NCI-H446 (cell line): ENCODE measurements at regions not wholly inside any gene's neighbourhood (a gene's known extent, or its start where the extent isn't known, plus 50 kb on each side); places are given as distances from the start of the nearest gene placed in this dataset.

Experiments
- DNase-seq, 2 experiments: peaks; one replicate each; lab custom pipeline; 2025; lab: John Stamatoyannopoulos, UW

- peak; percentile 35 to 77 for DNase-seq
Measured at GRCh38 chr12:87793131-87793530, 236.1 kb downstream of the C12orf50 start.

GRCh38 chr12:87784350-87784749 lies 244.9 kb downstream of the C12orf50 start:
- DNase-seq: no peak

DNA sequence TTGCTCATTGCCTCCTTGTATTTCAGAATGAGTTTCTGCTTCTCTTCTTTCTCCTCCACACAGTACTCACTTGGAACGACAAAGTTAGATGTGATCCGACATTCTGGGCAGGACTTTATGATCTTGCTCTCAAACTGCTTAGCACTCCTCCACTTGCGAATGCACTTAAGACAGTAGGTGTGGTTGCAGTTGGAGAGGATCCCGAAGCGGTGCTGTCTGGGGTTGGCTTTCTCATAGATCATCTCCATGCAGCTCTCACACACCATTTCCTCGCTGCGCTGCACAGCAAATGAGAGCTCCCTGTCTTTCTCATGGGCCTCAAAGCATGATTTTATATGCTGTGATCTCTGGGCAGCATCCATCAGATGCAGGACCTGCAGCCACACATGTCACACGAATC lies 245.7 kb downstream of the C12orf50 start:
- no peak for DNase-seq

DNA sequence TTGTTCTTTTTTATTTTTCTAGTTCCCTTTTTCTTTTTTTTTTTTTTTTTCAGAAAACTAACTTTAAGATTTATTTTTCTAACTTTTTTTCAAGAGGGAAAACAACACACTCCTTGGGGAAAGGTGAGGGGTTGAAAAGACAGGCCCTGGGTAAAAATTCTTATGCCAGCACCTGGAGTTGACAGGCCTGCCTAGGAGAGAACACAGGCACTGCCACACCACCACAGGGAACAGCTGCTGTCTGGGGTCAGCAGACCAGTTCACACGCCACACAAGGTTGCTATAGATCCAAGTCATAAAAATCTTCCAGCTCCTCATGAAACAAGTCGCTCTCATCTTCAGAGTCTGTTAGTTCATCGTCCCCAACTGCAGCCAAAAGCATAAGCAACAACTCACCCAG lies 246.4 kb downstream of the C12orf50 start:
- no peak for DNase-seq

DNA sequence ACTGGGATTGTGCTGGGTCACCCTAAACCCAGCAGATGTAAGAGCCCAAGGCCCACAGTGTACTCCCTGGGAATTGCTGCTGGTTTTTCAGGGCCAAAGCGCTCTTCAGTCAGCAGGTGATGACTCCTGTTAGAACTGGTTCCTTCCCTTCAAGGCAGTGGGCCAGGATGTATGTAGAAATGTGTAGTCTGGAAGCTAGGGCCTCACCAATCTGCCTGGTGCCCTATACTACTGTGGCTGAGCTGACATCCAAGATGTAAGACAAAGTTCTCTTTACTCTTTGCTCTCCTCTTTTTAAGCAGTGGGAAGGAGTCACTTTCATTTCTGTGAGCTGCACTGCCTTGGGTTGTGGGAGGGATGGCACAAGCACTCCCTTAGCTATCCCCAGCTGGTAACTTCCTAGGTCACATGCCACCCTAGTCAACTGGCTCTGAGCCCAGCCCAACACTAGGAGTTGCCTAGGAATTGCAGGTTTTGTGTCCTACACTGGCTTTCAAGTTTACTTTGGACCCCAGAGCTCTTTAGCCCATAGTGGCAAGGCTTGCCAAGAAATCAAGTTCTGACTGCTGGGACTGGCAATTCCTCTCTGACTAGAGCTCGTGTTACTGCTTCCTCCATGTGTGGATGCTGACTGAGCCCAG lies 249.2 kb downstream of the C12orf50 start:
- DNase-seq: peak; percentile 55 to 93

DNA sequence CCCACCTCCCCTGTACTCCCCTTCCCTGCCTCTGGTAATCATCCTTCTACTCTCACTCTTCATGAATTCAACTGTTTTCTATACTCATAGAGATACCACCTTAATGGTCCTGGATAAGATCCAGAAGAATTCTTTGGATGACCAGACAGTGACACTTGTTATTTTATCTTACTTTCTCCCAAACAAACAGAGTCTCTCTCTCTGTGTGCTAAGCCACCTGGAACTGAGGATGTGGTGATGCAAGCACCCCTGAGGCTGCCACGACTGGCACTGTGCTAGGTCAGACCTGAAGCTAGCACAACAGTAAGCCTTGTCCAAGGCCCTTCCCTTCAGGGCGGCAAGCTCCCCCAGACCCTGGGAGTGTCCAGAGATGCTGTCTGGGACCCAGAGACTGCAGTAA lies 250.2 kb downstream of the C12orf50 start:
- DNase-seq: no peak

- no peak for DNase-seq
Measured at GRCh38 chr12:87778065-87778464, 251.1 kb downstream of the C12orf50 start.

- DNase-seq: no peak
Measured at GRCh38 chr12:87775784-87776183, 253.4 kb downstream of the C12orf50 start.

- no peak for DNase-seq
Measured at GRCh38 chr12:87775051-87775450, 254.2 kb downstream of the C12orf50 start.

GRCh38 chr12:87772401-87772800 lies 256.8 kb downstream of the C12orf50 start:
- no peak for DNase-seq

DNA sequence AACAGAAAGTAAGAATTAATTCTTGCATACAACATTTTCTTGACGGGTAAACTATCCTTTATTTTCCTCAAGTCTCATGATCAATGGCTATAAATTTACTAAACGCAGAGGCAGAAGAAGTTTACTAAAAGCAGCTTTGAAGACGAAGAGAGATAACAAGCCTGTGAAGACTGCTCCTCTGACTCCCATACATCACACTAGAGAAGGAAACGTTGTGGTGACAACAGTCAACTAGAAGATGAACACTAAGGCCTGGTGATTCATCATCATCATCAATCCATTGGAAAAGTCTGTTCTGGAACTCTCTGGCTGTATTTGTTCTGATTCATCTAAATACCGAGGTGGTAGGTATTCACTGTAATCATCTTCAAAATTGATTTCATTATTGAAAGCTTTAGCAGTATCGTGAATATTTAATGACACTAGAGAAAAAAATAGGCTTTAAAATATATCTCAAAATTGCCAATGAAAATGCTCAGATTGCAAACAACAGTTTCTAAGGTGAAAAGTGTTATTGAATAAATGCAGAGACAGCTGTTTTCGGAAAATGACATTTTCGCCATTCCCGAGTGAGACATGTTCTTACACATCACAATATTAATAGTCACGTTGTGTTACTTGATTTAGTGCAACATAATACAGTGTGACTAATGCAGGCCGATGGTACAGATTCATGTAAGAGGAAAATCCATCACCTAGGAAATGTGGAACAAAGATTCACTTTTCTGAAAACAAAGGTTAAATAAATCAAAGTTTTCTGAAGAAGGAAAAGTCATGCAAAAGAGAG lies 260.5 kb downstream of the C12orf50 start:
- DNase-seq: no peak

DNA sequence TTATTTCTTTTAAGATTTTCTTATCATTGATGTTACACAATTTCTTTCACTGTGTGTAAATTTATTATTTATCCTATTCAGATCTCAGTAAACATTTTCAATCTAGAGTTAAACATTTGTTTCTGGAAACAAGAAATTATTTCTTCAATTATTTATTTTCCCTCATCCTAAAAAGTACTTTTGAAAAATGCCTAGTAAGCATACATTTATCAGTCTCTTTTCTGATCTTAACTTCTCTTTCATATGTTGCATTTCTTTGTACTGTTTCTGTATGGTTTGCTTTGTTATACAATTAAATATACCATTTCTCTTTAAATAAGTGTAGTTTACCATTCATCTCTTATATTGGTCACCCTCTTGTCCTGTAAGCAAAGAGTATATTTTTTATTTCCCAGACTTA lies 263.2 kb downstream of the C12orf50 start:
- DNase-seq: no peak

- no peak for DNase-seq
Measured at GRCh38 chr12:87760943-87761342, 268.3 kb downstream of the C12orf50 start.

- DNase-seq: no peak
Measured at GRCh38 chr12:87758271-87758670, 270.9 kb downstream of the C12orf50 start.

- no peak for DNase-seq
Measured at GRCh38 chr12:87756721-87757120, 272.5 kb downstream of the C12orf50 start.

DNA sequence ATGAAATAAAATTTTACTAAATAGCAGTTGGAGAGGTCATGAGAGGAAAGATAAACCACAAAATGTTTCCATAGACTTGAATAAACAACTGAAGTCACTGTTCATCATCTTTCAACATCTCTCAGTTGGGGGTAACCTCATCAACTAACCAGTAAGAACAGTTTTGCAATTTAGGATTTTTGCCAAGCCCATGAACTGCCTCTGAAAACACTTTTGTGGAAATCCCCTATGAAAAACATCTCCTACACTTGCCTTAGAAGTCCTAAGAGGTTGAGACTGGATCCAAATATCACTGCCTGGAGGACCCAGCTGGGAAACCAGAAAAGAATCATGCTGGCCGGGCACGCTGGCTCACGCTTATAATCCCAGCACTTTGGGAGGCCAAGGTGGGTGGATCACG lies 273.1 kb downstream of the C12orf50 start:
- DNase-seq: no peak

DNA sequence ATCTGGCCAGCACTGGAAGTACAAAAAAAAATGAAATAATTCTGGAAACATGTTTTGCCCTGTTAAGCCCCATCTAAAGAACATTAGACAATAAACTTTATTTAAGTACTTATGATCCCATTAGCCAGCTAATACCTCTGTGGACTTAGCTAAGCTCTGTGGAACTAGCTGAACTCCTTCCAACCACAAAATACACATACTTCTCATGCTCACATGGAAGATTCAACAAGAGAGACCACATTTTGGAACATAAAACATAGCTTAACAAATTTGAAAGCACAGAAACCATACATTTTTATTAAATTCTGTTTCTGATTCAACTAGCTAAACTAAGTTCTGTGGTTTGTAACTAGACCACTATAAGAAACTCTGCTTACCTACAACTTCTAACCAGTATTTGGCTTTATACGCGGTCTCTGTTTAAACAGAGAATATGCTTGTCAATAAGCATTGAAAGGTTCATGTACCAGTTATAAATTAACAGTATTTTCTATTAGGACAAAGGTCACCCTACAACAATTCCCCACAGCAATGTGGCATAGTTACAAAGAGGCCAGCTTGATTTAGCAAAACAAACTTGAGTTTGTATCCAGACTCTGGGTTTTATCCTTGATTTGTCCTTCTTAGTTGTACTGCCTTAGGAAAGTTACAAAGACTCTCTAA lies 300.1 kb downstream of the C12orf50 start:
- DNase-seq: no peak

DNA sequence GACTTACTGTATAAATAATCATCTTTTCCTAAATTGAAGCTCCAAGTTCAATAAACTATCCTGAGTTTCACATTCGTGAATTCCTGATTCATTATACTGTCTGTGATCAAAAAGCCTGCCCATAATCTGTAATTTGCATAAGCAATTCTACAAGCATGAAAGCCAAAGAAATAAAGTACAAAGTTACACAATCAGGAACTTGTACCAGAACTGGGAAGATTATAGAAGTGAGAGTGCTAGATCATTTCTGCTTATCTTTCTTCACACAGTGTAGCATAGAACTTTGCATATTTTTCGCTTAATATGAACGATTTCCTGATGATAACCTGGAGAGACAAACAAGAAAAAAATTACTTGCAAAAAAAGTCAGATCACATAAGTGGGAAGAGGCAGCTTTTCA lies 308.2 kb downstream of the C12orf50 start:
- no peak for DNase-seq

- DNase-seq: no peak
Measured at GRCh38 chr12:87704374-87704773, 324.8 kb downstream of the C12orf50 start.

DNA sequence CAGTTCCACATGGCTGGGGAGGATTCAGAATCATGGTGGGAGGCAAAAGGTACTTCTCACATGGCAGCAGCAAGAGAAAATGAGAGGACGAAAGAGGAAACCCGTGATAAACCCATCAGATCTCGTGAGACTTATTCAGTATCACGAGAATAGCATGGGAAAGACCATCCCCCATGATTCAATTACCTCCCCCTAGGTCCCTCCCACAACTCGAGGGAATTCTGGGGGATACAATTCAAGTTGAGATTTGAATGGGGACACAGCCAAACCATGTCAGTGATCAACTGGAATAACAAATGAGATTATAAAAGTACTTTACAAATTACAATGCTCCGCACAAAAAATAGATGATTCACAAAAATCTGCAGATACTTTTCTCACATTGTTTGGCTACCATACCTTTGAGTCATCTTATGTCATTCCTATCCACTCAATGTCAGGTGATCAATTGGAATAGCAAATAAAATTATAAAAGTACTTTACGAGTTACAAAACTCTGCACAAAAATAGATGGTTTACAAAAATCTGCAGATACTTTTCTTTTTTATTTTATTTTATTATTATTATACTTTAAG lies 338.9 kb downstream of the C12orf50 start:
- no peak for DNase-seq

GRCh38 chr12:87689196-87689595 lies 340.0 kb downstream of the C12orf50 start:
- no peak for DNase-seq

- DNase-seq: no peak
Measured at GRCh38 chr12:87687362-87687761, 341.8 kb downstream of the C12orf50 start.

DNA sequence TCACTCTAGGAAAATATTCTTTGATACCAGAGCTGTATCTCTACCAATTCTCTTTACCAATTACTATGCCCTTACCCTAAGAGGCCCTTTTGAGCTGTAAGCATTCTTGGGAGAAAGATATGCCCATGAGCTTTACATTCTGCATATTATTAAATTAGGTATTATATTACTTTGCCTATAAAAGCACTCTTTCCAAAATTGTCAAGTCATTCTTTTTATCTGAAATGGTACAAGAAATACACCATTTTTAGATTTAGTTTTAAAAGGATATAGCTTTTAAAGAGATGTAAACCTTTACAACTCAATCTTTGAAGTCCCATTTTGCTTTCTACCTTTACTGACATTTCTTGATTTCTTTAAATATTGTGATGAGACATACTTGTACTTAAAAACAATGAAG lies 343.5 kb downstream of the C12orf50 start:
- no peak for DNase-seq
